ENCODE measurements at regions not wholly inside any gene's neighbourhood (a gene's known extent, or its start where the extent isn't known, plus 50 kb on each side); places are given as distances from the start of the nearest gene placed in this dataset.

DNA sequence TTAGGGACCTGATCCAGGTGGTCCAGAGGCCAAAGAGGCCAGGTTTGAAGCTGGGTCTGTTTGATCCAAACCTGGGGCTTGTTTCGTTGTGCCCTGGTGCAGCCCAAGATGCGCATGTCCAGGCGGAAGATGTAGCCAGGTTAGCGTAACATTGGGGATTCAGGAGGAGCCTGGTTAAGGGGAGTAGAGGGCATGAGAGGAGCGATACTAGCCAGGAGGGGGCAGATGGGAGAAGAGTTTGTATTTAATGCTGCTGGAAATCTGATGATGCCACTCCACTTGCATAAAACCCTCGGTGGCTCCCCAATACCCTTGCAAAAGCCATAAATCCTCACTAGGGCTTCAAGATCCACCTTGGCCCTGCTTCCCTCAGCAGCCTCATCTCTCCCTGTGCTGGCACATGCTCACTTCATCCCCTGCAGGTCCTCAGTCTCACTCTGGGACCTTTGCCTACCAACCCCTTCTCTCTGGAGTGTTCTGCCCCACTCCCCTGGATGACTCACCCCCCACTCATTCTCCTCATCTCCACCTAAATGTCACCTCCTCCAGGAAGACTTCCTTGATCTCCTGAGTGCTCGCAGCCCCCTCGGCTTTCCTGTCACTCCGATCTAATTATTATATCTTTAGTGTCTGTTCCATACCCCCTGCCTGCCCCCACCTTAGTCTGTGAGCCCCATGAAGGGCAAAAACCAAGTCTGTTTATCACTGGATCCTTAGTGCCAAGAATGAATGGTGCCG lies 95.9 kb downstream of the MIAT start:
- Histone ChIP-seq H3K4me3 (ENCODE audit: low read length in 2 of 2) (no peak overlapping the region), H3K4me1 (ENCODE audit: control insufficient read depth, insufficient read depth, low read length) (peaks cover 4% of the 10 kb centered on the region), H3K9me3 (ENCODE audit: control insufficient read depth in 2 of 2, low read length in 2 of 2) (no peaks in the 10 kb centered on the region), H3K27ac (ENCODE audit: low read length) (no peak overlapping the region), H3K27me3 (ENCODE audit: control insufficient read depth in 1 of 2, insufficient read depth in 2 of 2, low read length in 2 of 2) (no peaks in the 10 kb centered on the region), H3K9ac (ENCODE audit: low read length in 2 of 2) (no peak overlapping the region), H3K36me3 (ENCODE audit: control insufficient read depth in 2 of 2, insufficient read depth in 2 of 2, low read length in 2 of 2) (no peaks in the 10 kb centered on the region)

DNA sequence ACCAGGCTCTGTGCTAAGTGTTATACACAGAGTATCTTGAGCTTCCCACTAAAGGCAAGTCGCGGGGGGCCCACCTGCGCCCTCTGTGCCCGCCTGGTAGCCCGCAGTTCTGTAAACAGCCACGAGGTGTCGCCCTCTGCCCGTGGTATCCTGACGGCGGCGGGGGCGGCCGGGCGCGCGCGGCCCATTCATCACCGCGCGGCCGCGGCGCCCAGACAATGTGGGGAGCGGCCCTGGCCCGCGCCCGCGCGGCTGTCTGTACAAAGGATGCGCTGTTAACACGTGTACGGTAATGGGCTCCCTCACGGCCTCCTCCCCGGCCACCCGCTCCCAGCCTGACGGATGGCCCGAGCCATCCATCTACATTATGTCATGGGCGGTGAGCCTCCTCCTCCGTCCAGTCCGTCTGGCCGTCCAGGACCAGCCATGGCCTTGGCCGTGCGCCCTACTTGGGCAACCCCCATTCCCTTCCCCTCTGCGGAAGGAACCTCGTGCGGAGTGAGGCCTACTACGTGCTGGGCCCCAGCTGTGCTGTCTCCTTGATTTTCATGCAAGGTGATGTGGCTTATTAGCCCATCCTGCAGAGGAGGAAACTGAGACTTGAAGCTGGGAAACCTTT lies 99.4 kb downstream of the MIAT start:
- no peaks in the 10 kb centered on the region for H3K9me3 ChIP-seq (ENCODE audit: control insufficient read depth in 2 of 2, low read length in 2 of 2)
- no peaks in the 10 kb centered on the region for H3K27me3 ChIP-seq (ENCODE audit: control insufficient read depth in 1 of 2, insufficient read depth in 2 of 2, low read length in 2 of 2)
- H3K27ac ChIP-seq (ENCODE audit: low read length), result no peak overlapping the region
- H3K4me3 ChIP-seq (ENCODE audit: low read length in 2 of 2), result peak overlapping the region; percentile 56 to 70
- H3K4me1 ChIP-seq (ENCODE audit: control insufficient read depth, insufficient read depth, low read length), result peaks cover 4% of the 10 kb centered on the region
- no peaks in the 10 kb centered on the region for H3K36me3 ChIP-seq (ENCODE audit: control insufficient read depth in 2 of 2, insufficient read depth in 2 of 2, low read length in 2 of 2)
- H3K9ac ChIP-seq (ENCODE audit: low read length in 2 of 2), result no peak overlapping the region

DNA sequence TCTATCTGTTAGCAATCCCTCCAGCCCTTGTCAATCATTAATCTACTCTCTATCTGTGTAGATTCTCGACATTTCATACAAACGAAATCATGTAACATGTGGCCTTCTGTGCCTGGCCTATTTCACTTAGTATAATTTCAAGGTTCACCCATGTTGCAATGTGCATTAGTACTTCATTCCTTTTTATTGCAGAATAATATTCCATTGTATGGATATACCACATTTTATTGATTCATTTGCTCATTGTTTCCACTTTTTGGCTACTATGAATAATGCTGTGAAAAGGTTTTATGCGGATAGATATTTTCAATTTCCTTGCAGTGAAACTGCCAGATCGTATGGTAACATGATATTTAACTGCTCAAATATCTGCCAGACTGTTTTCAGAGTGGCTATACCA lies 100.1 kb downstream of the MIAT start:
- H3K9me3 ChIP-seq (ENCODE audit: control insufficient read depth in 2 of 2, low read length in 2 of 2), result no peaks in the 10 kb centered on the region
- no peak overlapping the region for H3K27ac ChIP-seq (ENCODE audit: low read length)
- H3K4me3 ChIP-seq (ENCODE audit: low read length in 2 of 2), result no peak overlapping the region
- H3K36me3 ChIP-seq (ENCODE audit: control insufficient read depth in 2 of 2, insufficient read depth in 2 of 2, low read length in 2 of 2), result no peaks in the 10 kb centered on the region
- H3K9ac ChIP-seq (ENCODE audit: low read length in 2 of 2), result no peak overlapping the region
- H3K27me3 ChIP-seq (ENCODE audit: control insufficient read depth in 1 of 2, insufficient read depth in 2 of 2, low read length in 2 of 2), result no peaks in the 10 kb centered on the region
- peaks cover 4% of the 10 kb centered on the region for H3K4me1 ChIP-seq (ENCODE audit: control insufficient read depth, insufficient read depth, low read length)

DNA sequence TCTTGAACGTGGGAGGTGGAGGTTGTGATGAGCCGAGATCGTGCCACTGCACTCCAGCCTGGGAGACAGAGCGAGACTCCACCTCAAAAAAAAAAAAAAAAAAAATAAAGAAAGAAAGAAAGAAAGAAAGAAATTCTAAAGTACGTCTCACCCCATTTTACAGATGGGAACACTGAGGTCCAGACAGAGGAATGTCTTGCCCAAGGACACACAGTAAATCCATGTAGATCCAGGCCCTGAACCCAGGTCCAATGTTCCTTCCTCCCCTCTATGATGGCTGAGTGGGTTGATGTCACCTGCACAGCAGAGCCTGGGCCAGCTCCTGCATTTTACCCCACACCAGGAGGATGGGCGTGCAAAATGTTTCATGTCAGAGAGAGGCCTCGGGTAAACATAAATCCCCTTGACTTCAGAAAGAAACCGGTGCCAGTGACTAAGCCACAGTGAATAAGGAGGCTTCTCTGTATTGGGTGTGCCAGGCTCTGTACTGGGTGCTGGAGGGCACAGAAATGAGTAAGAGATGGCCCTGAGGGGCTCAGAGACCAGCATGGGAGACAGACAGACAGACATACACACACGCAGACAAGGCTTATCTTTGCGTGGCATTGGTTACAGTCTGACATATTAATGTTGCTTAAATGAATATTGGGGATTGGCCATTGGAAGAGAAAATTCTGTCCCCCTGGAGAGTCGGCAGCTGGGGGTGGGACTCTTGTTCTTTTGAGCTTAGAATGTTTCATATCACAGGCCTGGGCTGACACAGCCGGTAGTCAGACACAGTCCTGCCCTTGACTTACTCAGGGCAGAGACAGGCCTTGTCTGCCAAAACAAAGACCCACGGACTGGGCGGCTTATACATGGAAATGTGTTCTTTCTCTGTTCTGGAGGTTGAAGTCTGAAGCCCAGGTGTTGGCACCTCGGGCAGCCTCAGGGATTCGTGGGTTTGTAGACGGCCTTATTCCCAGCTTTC lies 105.4 kb downstream of the MIAT start:
- Histone ChIP-seq H3K4me3 (ENCODE audit: low read length in 2 of 2) (no peak overlapping the region), H3K27me3 (ENCODE audit: control insufficient read depth in 1 of 2, insufficient read depth in 2 of 2, low read length in 2 of 2) (no peaks in the 10 kb centered on the region), H3K9ac (ENCODE audit: low read length in 2 of 2) (no peak overlapping the region), H3K27ac (ENCODE audit: low read length) (no peak overlapping the region), H3K9me3 (ENCODE audit: control insufficient read depth in 2 of 2, low read length in 2 of 2) (no peaks in the 10 kb centered on the region), H3K4me1 (ENCODE audit: control insufficient read depth, insufficient read depth, low read length) (no peaks in the 10 kb centered on the region), H3K36me3 (ENCODE audit: control insufficient read depth in 2 of 2, insufficient read depth in 2 of 2, low read length in 2 of 2) (no peaks in the 10 kb centered on the region)

DNA sequence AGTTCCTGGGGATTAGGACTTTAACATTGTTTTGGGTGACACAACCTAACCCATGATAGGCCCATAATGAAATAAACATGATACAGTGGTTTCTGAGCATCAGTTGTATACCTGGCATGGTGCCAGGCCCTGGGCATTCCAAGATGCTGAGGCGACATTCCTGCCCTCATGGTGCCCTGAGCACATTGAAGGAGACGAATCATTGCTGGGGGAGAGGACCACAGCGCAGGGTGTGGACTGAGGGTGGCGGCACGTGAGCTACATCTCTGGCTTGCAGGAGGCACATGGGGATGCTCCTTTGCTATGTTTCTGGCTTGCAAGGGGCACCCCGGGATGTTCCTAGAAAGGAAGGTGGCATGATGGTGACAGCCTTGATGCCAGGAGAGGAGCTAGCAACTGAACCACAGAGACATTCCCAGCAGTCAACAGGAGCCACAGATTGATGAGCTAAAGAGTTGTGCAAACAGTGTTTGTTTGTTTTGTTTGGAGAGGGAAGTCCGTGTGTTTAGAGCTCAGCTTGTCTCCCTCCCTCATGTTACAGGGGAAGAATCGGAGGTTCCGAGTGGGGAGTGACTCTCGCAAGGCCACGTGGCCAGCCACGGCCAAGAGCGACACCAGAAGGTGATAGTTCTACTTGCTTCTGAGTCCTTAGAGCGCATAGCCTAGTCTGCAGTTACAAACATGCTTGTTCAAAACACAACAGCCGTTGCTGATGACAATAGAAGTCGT lies 106.4 kb downstream of the MIAT start:
- Histone ChIP-seq H3K9me3 (ENCODE audit: control insufficient read depth in 2 of 2, low read length in 2 of 2) (no peaks in the 10 kb centered on the region), H3K36me3 (ENCODE audit: control insufficient read depth in 2 of 2, insufficient read depth in 2 of 2, low read length in 2 of 2) (no peaks in the 10 kb centered on the region), H3K4me3 (ENCODE audit: low read length in 2 of 2) (no peak overlapping the region), H3K9ac (ENCODE audit: low read length in 2 of 2) (no peak overlapping the region), H3K4me1 (ENCODE audit: control insufficient read depth, insufficient read depth, low read length) (no peaks in the 10 kb centered on the region), H3K27ac (ENCODE audit: low read length) (no peak overlapping the region), H3K27me3 (ENCODE audit: control insufficient read depth in 1 of 2, insufficient read depth in 2 of 2, low read length in 2 of 2) (no peaks in the 10 kb centered on the region)

DNA sequence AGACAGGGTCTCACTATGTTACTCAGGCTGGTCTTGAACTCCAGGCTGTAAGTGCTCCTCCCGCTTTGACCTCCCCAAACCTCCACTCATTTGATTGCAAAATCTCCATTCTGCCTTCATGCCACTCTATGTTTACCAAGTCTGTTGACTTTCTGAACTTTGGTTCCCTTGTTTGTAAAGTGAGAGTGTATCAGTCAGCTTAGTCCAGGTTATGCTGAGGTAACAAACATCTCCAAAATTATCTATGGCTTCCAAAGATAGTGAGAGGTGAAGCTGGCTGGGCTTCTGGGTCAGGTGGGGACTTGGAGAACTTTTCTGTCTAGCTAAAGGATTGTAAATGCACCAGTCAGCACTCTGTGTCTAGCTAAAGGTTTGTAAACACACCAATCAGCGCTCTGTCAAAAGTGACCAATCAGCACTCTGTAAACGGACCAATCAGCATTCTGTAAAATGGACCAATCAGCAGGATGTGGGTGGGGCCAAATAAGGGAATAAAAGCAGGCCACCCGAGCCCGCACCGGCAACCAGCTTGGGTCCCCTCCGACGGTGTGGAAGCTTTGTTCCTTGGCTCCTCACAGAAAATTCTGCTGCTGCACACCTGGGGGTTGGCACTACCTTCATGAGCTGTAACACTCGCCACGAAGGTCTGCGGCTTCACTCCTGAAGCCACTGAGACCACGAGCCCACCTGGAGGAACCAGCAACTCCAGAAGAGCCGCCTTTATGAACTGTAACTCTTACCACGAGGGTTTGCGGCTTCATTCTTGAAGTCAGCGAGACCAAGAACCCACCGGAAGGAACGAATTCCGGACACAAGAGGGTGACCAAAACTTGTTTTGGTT lies 109.3 kb downstream of the MIAT start:
- no peaks in the 10 kb centered on the region for H3K27me3 ChIP-seq (ENCODE audit: control insufficient read depth in 1 of 2, insufficient read depth in 2 of 2, low read length in 2 of 2)
- H3K9me3 ChIP-seq (ENCODE audit: control insufficient read depth in 2 of 2, low read length in 2 of 2), result no peaks in the 10 kb centered on the region
- H3K4me1 ChIP-seq (ENCODE audit: control insufficient read depth, insufficient read depth, low read length), result no peaks in the 10 kb centered on the region
- no peak overlapping the region for H3K9ac ChIP-seq (ENCODE audit: low read length in 2 of 2)
- H3K4me3 ChIP-seq (ENCODE audit: low read length in 2 of 2), result no peak overlapping the region
- no peaks in the 10 kb centered on the region for H3K36me3 ChIP-seq (ENCODE audit: control insufficient read depth in 2 of 2, insufficient read depth in 2 of 2, low read length in 2 of 2)
- H3K27ac ChIP-seq (ENCODE audit: low read length), result no peak overlapping the region

DNA sequence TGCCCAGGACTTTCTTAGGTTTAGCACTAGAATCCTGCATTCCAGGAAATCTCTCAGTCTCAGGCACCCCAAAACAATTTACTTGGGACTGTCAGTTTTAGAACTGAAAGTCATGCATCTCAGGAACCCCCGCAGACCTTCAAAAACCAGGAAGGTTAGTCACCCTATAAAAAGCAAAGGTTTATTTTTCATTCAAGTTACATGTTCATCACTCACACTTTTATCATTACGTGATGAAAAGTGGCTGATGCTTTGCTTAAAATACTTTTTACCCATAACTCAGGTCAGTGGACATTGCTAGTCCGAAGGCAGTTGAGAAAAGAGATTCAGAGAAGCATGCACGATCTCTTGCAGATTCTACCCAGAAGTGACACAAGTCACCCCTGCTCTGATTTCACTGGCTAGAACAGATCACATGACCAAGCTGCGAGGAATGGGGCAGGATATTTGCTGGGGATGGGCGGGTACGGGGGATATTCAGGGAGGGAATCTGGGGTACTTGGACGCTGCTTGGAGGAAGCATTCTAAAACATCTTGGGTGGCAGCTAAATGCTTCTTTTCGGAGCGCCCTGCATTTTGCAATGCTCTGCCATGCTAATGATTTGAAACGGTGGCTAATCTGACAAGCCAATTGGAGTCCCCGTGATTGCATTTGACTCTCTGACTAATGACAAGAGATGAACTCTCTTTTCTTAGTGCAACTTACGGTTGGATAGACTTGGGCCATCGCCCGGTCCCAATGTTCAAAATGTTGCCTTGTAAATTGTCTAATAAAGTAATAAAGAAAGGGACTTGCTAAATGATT lies 110.2 kb downstream of the MIAT start:
- H3K4me3 ChIP-seq (ENCODE audit: low read length in 2 of 2), result no peak overlapping the region
- no peaks in the 10 kb centered on the region for H3K27me3 ChIP-seq (ENCODE audit: control insufficient read depth in 1 of 2, insufficient read depth in 2 of 2, low read length in 2 of 2)
- H3K4me1 ChIP-seq (ENCODE audit: control insufficient read depth, insufficient read depth, low read length), result no peaks in the 10 kb centered on the region
- no peak overlapping the region for H3K9ac ChIP-seq (ENCODE audit: low read length in 2 of 2)
- H3K36me3 ChIP-seq (ENCODE audit: control insufficient read depth in 2 of 2, insufficient read depth in 2 of 2, low read length in 2 of 2), result no peaks in the 10 kb centered on the region
- no peaks in the 10 kb centered on the region for H3K9me3 ChIP-seq (ENCODE audit: control insufficient read depth in 2 of 2, low read length in 2 of 2)
- H3K27ac ChIP-seq (ENCODE audit: low read length), result no peak overlapping the region

DNA sequence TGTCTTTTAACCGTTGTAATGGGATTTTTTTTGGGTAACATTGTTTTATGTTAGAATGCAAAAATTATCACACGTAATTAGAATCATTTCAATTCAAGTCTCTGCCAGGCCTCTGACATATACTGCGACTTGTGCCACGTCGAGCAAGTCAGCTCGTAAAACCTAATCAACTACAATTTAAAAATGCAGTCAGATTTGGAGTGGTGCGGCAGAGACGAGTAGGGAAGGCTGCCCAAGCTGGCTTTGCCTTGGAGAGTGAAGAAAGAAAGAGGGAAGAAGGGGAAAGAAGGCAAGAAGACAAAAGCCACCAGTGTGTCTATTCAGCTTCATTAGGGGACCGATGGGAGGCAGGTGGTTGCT lies 110.7 kb downstream of the MIAT start:
- H3K27me3 ChIP-seq (ENCODE audit: control insufficient read depth in 1 of 2, insufficient read depth in 2 of 2, low read length in 2 of 2), result no peaks in the 10 kb centered on the region
- H3K9ac ChIP-seq (ENCODE audit: low read length in 2 of 2), result no peak overlapping the region
- no peak overlapping the region for H3K27ac ChIP-seq (ENCODE audit: low read length)
- H3K36me3 ChIP-seq (ENCODE audit: control insufficient read depth in 2 of 2, insufficient read depth in 2 of 2, low read length in 2 of 2), result no peaks in the 10 kb centered on the region
- no peaks in the 10 kb centered on the region for H3K9me3 ChIP-seq (ENCODE audit: control insufficient read depth in 2 of 2, low read length in 2 of 2)
- H3K4me3 ChIP-seq (ENCODE audit: low read length in 2 of 2), result no peak overlapping the region
- H3K4me1 ChIP-seq (ENCODE audit: control insufficient read depth, insufficient read depth, low read length), result no peaks in the 10 kb centered on the region

DNA sequence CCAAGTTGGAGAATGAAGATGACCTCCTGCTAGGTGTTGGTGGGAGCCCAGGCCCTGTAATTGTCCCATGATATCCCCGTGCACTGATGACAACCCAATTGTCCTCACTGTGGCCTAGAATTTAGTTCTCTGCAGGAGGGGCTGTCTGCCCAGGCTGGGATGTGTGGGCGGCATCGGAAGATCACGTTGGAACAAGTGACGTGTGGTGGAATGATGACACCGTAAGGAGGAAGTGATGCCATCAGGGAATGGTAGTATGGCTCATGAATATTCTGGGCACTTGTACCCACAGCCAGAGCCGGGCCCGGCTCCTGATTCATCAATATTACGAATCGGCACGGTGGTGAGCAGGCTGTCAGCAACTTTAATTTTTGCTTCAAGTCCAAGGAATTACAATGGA lies 111.6 kb downstream of the MIAT start:
- Histone ChIP-seq H3K4me1 (ENCODE audit: control insufficient read depth, insufficient read depth, low read length) (no peaks in the 10 kb centered on the region), H3K4me3 (ENCODE audit: low read length in 2 of 2) (no peak overlapping the region), H3K36me3 (ENCODE audit: control insufficient read depth in 2 of 2, insufficient read depth in 2 of 2, low read length in 2 of 2) (no peaks in the 10 kb centered on the region), H3K9me3 (ENCODE audit: control insufficient read depth in 2 of 2, low read length in 2 of 2) (no peaks in the 10 kb centered on the region), H3K27me3 (ENCODE audit: control insufficient read depth in 1 of 2, insufficient read depth in 2 of 2, low read length in 2 of 2) (no peaks in the 10 kb centered on the region), H3K27ac (ENCODE audit: low read length) (no peak overlapping the region), H3K9ac (ENCODE audit: low read length in 2 of 2) (no peak overlapping the region)

Data from stomach smooth muscle (tissue), 2 donors.